ENCODE measurements at regions not wholly inside any gene's neighbourhood (a gene's known extent, or its start where the extent isn't known, plus 50 kb on each side); places are given as distances from the start of the nearest gene placed in this dataset.

DNA sequence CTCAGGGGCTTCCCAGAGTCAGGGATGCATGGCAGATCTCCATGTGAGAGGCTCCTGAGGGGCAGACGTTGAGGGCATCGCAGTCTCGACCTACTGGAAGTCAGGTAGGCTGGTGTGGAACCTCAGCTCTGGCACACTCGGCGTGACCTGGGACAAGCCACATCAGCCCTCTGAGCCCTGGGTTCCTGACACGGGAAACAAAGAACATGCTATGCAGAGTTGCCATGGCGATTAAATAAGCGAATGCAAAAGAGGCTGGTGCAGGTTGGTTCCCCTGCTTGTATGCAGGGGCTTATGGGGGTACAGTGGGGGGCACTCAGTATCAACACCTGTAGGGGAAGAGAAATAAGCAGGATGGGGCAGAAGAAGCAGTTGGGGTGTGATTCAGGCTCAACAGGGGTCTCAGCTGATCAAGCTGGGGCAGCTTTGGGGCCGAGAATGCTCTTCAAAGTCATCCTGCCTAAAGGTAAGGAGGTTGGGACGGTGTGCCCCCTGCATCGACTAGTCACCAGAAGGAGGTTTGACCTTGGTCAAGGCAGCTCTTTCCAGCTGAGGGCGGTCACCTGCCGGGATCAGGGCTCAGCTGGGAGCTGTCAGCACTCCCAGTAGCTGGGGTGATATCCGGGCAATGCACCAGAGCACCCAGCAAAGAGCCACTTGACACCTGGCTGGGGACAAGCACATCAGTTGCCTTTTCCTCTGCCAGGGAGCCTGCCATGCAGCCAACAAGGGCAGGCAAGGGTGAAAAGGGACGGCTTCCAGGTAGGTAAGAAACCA lies 442.7 kb downstream of the MIAT start:
- TF ChIP-seq, protein P1, sequence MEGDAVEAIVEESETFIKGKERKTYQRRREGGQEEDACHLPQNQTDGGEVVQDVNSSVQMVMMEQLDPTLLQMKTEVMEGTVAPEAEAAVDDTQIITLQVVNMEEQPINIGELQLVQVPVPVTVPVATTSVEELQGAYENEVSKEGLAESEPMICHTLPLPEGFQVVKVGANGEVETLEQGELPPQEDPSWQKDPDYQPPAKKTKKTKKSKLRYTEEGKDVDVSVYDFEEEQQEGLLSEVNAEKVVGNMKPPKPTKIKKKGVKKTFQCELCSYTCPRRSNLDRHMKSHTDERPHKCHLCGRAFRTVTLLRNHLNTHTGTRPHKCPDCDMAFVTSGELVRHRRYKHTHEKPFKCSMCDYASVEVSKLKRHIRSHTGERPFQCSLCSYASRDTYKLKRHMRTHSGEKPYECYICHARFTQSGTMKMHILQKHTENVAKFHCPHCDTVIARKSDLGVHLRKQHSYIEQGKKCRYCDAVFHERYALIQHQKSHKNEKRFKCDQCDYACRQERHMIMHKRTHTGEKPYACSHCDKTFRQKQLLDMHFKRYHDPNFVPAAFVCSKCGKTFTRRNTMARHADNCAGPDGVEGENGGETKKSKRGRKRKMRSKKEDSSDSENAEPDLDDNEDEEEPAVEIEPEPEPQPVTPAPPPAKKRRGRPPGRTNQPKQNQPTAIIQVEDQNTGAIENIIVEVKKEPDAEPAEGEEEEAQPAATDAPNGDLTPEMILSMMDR (IDR thresholded peaks at IDR 0.05): no peak
- H3K27ac ChIP-seq: no peak overlapping the region
- DNase-seq (ENCODE audit: low spot score): no peak
- H3K4me3 ChIP-seq: no peak overlapping the region
- no peaks in the 10 kb centered on the region for H3K27me3 ChIP-seq
- no peaks in the 10 kb centered on the region for H3K36me3 ChIP-seq
- H3K9me3 ChIP-seq: no peaks in the 10 kb centered on the region
- peaks cover 0 to 4% of the 10 kb centered on the region in 2 donors for H3K4me1 ChIP-seq

DNA sequence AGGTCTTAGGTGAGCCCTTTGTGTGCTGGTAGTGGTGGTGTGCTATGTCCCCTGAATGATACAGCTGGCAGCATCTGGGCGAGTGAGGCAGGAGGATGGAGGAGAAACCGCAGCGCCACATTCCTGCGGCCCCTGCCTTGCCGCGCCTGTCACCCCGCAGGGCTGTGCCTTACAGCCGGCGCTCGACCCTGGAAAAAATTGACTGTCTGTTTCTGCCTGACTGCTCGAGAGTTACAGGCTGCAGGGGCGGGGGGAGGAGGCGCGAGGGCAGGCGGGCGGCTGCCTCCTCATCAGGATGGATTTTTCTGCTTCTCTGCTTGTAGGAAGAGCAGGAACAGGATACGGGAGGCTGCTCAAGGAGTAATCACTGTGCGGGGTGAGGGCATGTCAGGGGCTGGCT lies 443.4 kb downstream of the MIAT start:
- H3K4me3 ChIP-seq: no peak overlapping the region
- H3K27me3 ChIP-seq: no peaks in the 10 kb centered on the region

DNA sequence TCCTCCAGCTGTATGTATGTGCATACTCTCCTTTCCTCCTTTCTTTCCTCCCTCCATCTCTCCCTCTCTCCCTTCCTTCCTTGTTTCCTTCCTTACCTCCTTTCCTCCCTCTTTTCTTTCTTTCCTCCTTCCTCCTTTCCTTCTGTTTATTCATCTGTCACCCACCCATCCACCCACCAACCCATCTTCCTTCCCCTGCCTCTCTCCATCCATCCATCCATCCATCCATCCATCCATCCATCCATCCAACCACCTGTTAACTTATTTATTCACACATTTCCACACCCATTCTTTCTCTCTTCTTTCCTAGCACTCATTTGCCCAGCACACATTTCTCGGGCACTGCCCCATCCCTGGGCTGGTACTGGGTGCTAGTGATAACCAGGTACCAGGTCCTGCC lies 443.9 kb downstream of the MIAT start:
- H3K27ac ChIP-seq: no peak overlapping the region
- DNase-seq (ENCODE audit: low spot score): no peak
- no peak overlapping the region for H3K4me3 ChIP-seq
- TF ChIP-seq, protein P1 (IDR thresholded peaks at IDR 0.05): no peak
- peaks cover 0 to 9% of the 10 kb centered on the region in 2 donors for H3K4me1 ChIP-seq
- no peaks in the 10 kb centered on the region for H3K36me3 ChIP-seq
- no peaks in the 10 kb centered on the region for H3K27me3 ChIP-seq
- no peaks in the 10 kb centered on the region for H3K9me3 ChIP-seq

More for the DNA sequence above, 443.4 kb downstream of the MIAT start:
- no peak overlapping the region for H3K27ac ChIP-seq
- no peaks in the 10 kb centered on the region for H3K9me3 ChIP-seq
- DNase-seq (ENCODE audit: low spot score): no peak
- H3K36me3 ChIP-seq: no peaks in the 10 kb centered on the region
- TF ChIP-seq, protein P1 (IDR thresholded peaks at IDR 0.05): no peak
- H3K4me1 ChIP-seq: peaks cover 0 to 4% of the 10 kb centered on the region in 2 donors

DNA sequence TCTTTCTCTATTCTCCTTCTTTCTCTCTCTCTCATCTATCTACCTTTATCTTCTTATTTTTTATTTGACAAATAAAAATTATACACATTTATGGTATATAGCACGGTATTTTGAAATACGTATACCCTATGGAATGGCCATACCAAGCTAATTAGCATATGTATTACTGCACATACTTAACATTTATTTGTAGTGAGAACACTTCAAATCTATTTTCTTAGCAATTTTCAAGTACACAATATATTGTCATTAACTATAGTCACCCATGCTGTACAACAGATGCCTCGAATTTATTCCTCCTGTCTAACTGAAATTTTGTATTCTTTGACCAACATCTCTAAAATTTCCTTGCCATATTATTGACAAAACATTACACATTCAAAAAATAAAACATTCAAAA lies 447.1 kb downstream of the MIAT start:
- TF ChIP-seq, protein P1 (IDR thresholded peaks at IDR 0.05): no peak
- H3K27ac ChIP-seq: no peak overlapping the region
- H3K9me3 ChIP-seq: no peaks in the 10 kb centered on the region
- H3K4me1 ChIP-seq: peaks cover 0 to 17% of the 10 kb centered on the region in 2 donors
- H3K36me3 ChIP-seq: no peaks in the 10 kb centered on the region
- H3K4me3 ChIP-seq: no peak overlapping the region
- H3K27me3 ChIP-seq: no peaks in the 10 kb centered on the region
- DNase-seq (ENCODE audit: low spot score): no peak

DNA sequence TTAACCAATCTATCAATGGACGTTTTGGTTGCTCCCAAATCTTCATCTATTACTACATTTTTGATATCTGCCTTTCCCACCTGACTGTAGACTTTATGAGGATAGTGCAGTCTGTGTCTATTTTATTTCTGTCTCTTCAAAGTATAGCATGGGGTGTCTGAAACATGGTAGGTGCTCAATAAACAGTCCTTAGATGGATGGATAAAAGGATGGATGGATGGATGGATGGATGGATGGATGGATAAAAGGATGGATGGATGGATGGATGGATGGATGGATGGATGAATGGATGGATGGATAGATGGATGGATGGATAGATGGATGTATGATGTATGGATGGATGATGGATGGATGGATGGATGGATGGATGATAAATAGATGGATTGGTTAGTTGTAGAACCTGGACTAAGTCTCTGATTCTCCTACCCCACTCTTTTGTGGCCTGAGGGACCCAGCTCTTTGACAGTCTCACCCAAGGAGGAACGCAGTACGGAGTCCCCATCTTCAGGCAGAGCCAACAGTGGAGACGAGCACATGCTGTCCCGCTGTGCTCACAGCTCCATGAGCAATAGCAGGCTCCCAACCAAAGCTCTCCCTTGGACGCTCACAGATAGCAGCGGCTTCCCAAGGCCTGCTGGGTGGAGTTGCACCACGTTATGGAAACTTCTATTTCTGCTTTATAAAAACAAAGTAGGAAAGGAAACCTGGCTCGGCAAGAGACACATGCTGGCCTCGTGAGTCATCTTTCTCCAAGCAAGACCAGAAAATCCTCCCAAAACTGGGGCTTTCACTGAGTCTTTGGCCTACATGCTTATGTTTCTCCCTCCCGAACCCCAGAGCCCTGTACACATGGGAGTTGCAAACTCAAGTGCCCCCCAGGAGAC lies 448.0 kb downstream of the MIAT start:
- H3K27ac ChIP-seq: peak overlapping the region; percentile 40 to 80
- H3K9me3 ChIP-seq: no peaks in the 10 kb centered on the region
- no peak overlapping the region for H3K4me3 ChIP-seq
- no peaks in the 10 kb centered on the region for H3K36me3 ChIP-seq
- peaks cover 0 to 17% of the 10 kb centered on the region in 2 donors for H3K4me1 ChIP-seq
- no peaks in the 10 kb centered on the region for H3K27me3 ChIP-seq
- TF ChIP-seq, protein P1 (IDR thresholded peaks at IDR 0.05): no peak
- DNase-seq (ENCODE audit: low spot score): peak; percentile 92

Data from right atrium auricular region (tissue), 2 donors.